MM.1S (cell line): ENCODE measurements at regions not wholly inside any gene's neighbourhood (a gene's known extent, or its start where the extent isn't known, plus 50 kb on each side); places are given as distances from the start of the nearest gene placed in this dataset.

Source experiments
- CTCF ChIP-seq: fragments of 300-600 bp; sonication (generic); IDR thresholded peaks from 2 replicates; pipeline ENCODE4 v1.5.1; 2016; ENCODE audit warnings: antibody characterized with exemption, low read length, mixed read lengths
- EZH2 ChIP-seq: fragments of 300-600 bp; sonication (generic); optimal IDR thresholded peaks from 2 replicates; pipeline ENCODE3; 2017; ENCODE audit warnings: low read depth, mild to moderate bottlenecking, antibody characterized with exemption, low read length, mixed read lengths
- EZH2phosphoT487 ChIP-seq: fragments of 300-600 bp; sonication (generic); IDR thresholded peaks from 2 replicates; pipeline ENCODE4 v1.6.1; 2018; ENCODE audit warnings: antibody characterized with exemption, low read length

DNA sequence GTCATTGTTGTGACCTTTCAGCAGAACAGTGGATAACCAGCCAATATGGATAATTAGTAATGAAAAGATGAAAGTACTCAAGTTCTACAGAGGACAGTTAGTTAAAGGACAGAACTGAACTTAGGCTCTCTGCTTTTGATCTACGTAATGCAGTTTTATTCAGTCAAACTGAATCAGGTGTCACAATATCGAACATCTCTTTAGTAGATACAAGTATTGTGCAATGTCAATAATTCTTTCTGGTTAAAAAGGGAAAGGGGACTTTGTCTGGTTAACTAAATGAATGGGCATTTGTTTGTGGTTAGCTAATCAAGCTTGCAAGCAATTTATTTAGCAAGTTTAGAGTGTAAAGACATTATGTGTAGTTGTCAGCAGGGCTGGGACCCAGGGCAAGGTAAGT, 562.2 kb upstream of the PTBP2 start:
- no peak for TF ChIP-seq CTCF
- no peak for TF ChIP-seq EZH2phosphoT487
- no peak for TF ChIP-seq EZH2
